ENCODE measurements at regions not wholly inside any gene's neighbourhood (a gene's known extent, or its start where the extent isn't known, plus 50 kb on each side); places are given as distances from the start of the nearest gene placed in this dataset.

- TF ChIP-seq SPI1 (IDR thresholded peaks at IDR 0.05; ENCODE audit: borderline replicate concordance, low read depth) (no peak), POLR2AphosphoS5 (IDR thresholded peaks at IDR 0.05; ENCODE audit: low read depth) (no peak), REST (IDR thresholded peaks at IDR 0.05; ENCODE audit: insufficient replicate concordance, low read depth) (no peak), CTCF (IDR thresholded peaks at IDR 0.05; ENCODE audit: insufficient read depth, low read length) (no peak), GABPA (IDR thresholded peaks at IDR 0.05; ENCODE audit: low read depth) (no peak)
- Histone ChIP-seq H3K27me3 (ENCODE audit: insufficient read depth, poor library complexity, severe bottlenecking) (no peaks in the 10 kb centered on the region), H3K4me3 (replicated peaks; ENCODE audit: insufficient read depth, low read length) (no peak overlapping the region), H3K27ac (replicated peaks) (no peak overlapping the region)
- DNase-seq (ENCODE audit: low read depth in 1 of 2, low spot score in 1 of 2), result no peak
Observed at GRCh38 chr4:26133840-26134239, 187.0 kb upstream of the RBPJ start.

- no peak for DNase-seq (ENCODE audit: low read depth in 1 of 2, low spot score in 1 of 2)
- TF ChIP-seq POLR2AphosphoS5 (IDR thresholded peaks at IDR 0.05; ENCODE audit: low read depth) (no peak), SPI1 (IDR thresholded peaks at IDR 0.05; ENCODE audit: borderline replicate concordance, low read depth) (no peak), REST (IDR thresholded peaks at IDR 0.05; ENCODE audit: insufficient replicate concordance, low read depth) (no peak), CTCF (IDR thresholded peaks at IDR 0.05; ENCODE audit: insufficient read depth, low read length) (no peak)
- Histone ChIP-seq H3K27ac (replicated peaks) (no peak overlapping the region), H3K4me3 (replicated peaks; ENCODE audit: insufficient read depth, low read length) (no peak overlapping the region), H3K27me3 (ENCODE audit: insufficient read depth, poor library complexity, severe bottlenecking) (no peaks in the 10 kb centered on the region)
Observed at GRCh38 chr4:26135331-26135730, 185.5 kb upstream of the RBPJ start.

GRCh38 chr4:26136615-26137014, 184.2 kb upstream of the RBPJ start:
- DNase-seq (ENCODE audit: low read depth in 1 of 2, low spot score in 1 of 2), result no peak
- no peaks in the 10 kb centered on the region for H3K27me3 ChIP-seq (ENCODE audit: insufficient read depth, poor library complexity, severe bottlenecking)
- TF ChIP-seq GABPA (IDR thresholded peaks at IDR 0.05; ENCODE audit: low read depth) (no peak), CTCF (IDR thresholded peaks at IDR 0.05; ENCODE audit: insufficient read depth, low read length) (no peak), REST (IDR thresholded peaks at IDR 0.05; ENCODE audit: insufficient replicate concordance, low read depth) (no peak), POLR2AphosphoS5 (IDR thresholded peaks at IDR 0.05; ENCODE audit: low read depth) (no peak), SPI1 (IDR thresholded peaks at IDR 0.05; ENCODE audit: borderline replicate concordance, low read depth) (no peak)
- H3K4me3 ChIP-seq (replicated peaks; ENCODE audit: insufficient read depth, low read length), result no peak overlapping the region
- H3K27ac ChIP-seq (replicated peaks), result no peak overlapping the region

Measured in HL-60 (cell line).